Fibroblast of skin of left quadriceps (primary cell): ENCODE measurements at regions not wholly inside any gene's neighbourhood (a gene's known extent, or its start where the extent isn't known, plus 50 kb on each side); places are given as distances from the start of the nearest gene placed in this dataset.

ENCODE experiments used
- DNase-seq, 2 experiments: peaks; one replicate each; pipeline ENCODE4 v3.0.0-alpha.2; 2013; ENCODE audit warnings: low read depth in 2 of 2

DNA sequence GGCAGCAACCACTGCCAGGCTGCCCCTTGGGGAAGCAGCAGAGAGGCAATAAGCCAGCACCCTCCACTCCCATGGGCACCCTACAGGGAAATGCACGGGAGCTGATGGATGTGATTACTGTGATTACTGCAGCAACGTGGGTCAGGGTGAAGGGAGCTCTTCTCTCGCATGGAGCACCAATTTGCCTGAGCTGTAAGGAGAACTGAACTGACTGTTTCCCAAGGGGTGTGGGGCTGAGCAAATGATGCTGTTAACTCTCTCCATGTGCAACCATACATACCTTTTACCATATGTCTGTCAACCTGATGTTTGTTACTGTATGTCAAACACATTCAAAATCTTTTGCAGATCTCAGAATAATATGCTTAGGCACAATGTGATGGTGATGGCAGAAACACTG, 680.6 kb downstream of the SQOR start:
- DNase-seq, result no peak

DNA sequence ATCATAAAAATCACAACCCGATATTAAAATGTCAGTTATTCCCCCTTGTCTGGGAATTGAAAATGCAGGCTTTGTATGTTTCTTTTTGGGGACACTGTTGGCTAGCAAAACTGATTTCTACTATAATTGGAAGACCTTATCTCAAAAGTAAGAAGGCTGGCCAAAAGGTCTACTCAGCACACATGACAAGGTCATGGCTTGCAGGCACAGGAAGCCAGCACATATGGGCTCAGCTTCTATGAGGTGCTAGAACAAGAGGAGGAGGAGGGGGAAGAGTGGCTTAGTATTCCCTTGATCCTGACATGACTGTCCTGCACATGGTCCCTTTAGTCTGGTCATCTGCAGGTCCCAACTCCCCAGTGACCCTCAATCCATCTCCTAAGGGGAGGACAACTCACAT, 681.2 kb downstream of the SQOR start:
- DNase-seq, result no peak

DNA sequence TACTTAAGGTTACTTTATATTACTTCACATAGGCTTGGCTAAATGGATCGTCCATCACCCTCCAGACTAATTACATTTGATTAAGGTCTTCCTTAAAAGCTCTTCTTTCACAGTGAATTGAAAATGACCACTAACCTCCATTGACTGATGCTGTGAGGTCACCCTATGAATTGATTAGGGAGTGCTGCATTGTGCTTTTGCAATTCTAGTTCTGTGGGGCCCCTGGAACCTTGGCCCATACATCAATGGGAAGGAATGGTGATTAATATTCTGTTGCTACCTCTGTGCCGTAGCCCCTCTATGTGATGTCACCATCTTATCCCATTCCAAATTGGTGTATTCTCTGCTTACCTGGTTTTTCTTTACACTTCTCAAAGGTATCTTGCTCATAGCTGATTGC, 682.2 kb downstream of the SQOR start:
- no peak for DNase-seq

DNA sequence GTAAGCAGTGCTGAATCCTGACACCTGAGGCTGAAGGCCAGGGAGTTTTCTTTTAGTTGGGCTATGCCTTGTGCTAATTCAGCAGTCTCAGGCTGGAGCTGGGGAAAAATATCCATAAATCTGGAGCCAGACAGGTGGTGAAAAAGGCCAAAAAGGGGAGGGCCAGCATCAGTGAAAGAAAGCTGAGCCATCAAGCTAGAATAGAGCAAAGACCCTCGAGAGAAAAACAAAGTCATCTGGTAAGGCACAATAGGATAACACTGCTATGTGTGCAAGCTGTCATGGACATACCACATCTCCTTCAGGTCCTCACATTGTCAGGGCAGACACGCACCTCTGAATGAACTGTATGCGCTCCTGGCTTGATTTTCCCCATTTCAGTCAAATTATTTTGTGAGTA, 687.9 kb downstream of the SQOR start:
- DNase-seq, result no peak

DNA sequence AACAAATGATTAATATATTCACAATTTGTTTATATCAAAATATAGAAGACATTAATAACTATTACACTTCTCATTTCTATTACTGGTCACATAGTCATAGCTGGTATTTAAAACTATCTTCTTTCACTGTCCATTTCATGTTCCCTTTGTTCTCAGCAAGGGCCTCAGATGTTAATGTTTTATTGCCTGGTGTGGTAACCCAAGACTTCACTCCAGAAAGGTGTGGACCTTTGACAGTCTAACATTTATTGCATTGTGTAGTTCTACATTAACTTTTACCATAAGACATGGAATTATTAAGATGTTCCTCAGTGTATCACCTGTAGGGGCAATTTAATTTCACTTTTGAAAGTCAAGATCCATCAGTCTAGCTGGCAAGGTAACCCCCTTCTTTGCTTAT, 691.3 kb downstream of the SQOR start:
- DNase-seq, result no peak

DNA sequence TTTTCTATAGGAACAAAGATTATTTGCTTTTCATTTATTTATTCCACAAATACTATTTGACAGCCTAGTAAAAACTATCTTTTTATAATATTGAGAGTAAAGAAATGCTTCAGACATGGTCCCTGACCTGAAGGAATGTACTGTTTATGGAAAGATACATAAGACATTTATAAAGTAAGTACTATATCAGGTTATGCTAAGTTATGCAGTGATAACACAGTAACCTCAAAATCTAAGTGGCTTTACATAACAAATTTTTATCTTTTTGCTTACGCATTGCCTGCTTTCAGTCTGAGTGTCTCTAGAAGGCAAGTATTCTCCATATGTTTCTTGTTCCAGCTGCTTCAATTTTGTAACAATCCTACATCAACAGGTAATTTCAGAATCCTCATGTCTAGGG, 694.0 kb downstream of the SQOR start:
- no peak for DNase-seq

DNA sequence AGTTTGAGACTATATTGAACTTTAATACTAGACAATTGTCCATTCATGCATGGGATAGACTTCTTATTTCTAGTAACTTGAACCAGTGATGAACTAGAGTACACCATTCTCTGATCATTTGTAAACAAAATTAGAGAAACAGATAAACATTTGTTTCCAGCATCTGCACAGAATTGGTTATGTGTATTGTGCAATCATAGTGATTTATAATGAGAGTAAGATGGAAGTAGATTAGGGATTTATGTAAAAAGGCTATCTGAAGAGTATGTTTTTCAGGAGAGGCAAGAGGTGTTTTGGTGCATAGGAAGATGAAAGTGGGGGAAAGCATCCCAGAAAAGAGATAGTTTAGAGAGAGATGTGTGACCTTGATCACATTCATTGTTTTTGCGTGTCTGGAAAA, 695.0 kb downstream of the SQOR start:
- DNase-seq, result no peak

DNA sequence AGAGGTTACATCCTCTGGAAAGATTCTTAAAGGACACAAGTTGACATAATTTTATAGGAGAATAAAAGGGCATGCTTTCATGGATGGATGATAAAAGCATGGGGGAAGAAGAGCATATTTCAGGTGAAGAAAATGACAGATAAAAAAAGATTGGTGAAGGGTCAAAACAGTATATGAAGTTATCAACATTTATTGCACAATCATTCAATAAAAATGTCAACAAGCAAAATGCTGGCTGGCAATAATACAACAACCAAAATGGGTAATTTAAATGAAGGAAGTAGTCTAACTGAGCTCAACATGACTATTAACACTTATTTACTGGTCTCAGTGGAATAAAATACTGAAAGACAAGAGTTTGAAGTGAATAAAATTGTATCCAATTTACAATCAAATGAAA, 696.7 kb downstream of the SQOR start:
- no peak for DNase-seq

DNA sequence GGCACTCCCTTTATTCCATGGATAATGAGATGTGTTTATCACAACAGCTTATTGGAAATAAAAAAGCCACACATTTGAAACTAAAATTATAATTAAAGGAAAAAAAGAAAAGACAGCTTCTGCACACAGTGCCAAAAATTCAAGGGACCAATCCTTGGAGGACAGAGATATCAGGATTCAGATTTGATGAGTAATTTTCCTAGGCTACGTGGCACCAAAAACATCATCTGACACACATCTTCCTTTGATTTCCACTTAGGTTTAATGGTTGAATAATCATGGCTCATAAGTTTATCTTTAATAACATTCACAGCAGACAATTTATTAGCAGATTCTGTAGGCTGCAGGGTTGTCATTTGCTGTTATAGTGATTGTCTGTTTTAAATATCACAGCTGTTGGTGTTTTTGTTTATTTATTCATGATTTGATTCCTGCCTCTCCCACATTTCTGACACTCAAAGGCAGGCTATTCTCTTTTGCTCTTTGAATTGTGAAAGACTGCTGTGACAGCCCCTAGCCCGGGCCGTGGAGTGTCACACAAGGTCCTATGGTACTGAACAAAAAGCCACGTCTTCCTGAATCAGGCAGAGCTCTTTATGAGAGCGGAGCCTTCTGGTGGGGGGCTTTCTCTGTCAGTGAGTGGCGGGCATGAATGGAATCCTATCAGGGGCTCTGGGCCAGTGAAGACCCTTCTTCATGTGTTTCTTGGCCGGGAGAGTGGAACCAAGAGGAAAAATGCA, 708.5 kb downstream of the SQOR start:
- DNase-seq, result no peak

DNA sequence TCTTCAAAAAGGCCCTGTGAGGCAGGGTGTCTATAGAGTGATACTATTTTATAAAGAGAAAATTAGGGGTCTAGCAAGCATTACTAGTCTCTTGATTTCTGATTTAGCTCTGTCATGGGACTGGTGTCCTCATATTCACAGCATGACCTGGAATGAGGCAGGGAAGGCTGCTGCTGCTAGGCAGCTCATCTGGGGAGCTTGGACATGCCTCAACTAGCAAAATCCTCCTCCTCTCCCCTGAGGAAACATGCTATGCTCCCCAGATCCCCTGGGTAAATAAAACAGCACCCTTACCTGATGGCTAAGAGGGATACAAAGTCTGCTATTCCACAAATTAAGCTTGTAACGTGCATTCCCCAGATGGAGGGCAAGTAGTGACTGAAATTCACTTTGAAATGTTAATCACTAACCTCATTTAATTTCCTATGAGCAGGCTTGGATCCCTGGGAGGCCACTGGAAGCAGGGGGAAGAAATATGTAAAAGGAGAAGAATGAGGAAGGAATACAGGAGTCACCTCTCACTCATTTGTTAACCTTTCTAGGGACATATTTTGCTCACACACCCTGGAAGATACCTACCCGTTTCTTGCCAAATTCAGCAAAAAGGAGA, 709.4 kb downstream of the SQOR start:
- DNase-seq, result no peak

DNA sequence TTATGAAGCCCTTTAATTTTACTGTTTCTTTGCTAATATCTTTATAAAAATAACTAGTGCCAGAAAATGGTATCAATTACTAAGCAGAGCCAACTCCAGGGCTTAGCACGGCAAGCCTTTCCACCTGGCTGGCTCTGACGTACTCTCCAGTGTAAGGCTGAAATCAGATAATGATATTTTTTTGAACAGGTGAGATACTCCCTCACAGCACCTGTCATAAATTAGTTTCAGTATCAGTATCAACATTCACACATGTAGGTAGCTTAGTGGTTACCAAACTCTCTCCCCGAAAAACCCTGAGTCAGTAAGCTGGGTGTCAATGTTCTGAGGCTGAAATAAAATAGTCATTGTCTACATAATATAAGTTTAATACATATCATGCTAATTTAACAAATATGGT, 710.1 kb downstream of the SQOR start:
- DNase-seq, result no peak

DNA sequence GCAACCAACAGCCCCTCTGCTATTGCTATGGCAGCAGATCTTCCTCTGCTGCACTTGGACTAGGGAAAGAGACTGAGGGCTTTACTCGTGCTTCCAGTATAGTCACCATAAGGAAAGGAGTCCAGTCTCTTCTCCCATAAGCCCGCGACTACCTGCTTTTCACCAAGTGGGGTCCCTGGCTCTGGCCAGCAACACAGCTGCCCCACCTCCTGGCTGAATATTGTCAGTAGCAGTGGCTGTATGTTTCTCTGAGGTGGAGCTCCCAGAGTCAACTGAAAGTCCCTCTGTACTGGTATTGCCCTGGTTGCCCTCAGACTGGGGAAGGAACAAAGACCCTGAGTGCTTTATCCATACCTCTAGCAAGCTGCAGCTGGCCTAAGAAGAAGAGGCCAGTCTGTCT, 719.6 kb downstream of the SQOR start:
- DNase-seq, result no peak

DNA sequence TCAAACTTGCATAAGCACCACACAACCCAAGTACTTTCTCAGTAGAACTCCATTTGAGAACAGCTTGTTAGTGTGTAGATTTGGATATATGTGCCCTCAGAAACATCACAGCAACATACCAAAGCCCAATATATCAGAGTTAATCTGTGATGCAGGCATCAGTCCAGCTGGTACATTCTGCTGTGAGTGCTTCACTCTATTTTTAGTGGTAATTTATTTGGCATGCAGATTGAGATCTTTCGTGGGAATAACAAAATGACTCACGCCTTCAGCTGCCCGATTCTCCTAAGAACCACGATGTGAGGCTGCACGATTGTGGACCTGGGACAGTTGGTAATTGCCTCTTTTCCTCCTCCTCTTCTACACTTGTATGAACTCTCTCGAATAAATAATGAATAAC, 730.7 kb downstream of the SQOR start:
- peak; percentile 47 to 49 for DNase-seq

DNA sequence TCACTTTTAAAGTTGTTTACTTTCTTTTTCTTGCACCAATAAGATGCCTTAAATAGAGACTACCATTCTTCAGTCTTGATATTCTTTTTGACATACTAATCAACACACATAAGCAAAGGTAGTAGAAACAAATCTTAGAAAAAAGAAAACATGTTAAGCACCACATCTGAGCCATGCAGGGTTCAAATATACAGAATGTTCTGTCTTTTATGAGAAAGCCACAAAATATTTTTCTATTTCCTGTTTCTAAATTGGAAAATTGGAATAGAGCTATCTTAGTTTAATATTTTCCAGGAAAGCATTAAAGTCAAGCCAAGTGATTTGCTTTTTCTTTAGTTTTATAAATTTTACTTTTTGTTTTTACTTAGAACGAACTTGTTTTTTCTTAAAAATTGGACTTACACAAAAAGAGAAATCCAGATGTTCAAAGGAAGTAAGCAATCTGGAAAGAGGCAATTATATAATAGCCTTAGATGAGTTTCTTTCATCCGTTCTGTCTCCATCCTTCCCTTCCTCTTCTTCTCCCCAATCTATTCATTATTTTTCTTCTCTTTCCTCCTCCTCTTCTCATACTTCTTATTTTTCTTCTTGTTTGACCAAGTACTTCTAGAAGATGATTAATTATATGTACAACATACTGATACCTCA, 731.7 kb downstream of the SQOR start:
- DNase-seq, result no peak

DNA sequence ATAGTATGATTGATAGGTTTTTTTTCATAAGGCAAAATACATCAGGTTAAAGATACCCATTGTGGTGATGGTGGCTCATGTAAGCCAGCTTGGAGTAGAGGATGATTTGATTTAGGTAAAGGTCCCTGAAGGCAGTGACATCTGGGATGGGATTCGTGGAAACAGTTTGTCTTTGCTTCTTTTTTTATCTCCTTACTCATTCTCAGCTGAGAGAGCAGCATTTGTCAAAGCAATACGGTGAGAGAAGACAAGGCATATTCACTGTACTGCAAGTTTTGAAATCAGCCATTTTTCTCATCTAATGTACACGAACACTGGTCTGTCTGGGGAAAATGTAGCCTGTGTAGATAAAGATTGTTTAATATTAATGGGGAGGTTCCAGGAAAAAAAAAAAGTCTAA, 749.1 kb downstream of the SQOR start:
- no peak for DNase-seq

DNA sequence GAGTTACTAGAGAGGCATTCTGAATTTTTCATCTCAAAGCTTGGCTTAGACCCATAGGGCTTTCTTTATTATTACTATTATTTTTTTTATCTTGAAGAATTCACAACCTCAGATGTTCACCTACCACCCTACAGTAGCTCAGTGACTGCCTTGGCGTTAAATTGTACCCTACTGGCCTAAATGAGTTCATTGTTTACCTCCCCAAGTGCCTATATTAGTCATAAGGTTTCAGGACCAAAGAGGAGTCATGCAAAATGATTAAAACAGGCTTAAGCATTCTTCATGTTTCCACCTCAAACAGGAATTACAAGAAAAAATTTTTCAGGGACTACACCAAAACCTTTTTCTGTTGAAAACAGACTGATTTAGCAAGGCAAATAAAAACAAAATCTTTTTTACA, 751.5 kb downstream of the SQOR start:
- no peak for DNase-seq

DNA sequence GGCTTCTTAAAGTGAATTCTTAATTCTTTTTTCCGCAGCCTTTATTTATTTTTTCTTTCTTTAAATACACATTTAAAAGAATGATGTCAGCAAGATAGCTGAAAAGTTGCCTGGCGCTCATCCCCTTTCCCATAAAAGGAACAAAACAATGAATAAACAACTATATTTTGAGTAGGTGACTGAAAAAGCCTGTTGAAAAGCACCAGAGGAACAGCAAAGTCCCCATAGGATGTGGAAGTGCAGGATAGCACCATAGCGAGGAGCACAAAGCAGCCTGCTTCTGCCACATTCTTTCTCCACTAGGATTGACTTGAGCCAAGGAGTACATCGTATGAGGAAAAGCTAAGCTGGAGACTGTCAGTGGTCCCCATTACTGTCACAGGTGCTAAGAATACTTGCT, 754.9 kb downstream of the SQOR start:
- no peak for DNase-seq

DNA sequence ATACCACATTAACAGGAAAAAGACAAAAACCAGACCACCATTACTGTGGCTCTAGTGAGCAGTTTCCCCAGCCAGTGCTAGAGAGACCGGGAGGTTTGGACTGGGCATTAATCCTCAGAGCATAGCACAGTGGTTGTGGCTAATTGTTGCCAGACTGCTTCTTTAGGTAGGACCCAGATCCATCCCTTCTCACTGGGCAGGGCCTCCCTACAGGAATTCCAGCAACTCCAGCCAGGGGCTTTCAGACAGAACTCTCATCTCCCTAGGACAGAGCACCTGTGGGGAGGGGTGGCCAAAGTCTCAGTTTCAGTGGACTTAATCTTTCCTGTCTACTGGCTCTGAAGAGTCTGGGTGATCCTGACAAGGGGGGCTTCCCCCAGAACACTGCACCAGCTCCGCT, 759.6 kb downstream of the SQOR start:
- no peak for DNase-seq

DNA sequence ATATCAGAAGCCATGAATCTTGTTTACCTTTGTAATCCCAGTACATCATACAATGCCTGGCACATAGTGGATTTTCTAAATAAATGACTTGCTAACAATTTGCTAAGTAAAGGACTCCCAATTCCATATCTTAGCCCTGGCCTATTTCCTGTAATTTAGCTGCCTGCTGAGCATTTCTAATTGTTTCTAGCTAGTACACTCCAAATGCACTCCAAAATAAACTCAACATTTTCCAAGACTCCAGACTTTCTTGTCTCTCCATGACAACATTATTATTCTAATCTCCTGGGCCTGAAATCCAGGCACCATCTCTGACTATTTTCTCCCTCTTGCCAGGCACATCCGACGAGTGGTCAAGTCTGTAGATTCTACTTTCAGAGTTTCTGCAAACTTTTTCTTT, 773.5 kb downstream of the SQOR start:
- DNase-seq, result no peak

DNA sequence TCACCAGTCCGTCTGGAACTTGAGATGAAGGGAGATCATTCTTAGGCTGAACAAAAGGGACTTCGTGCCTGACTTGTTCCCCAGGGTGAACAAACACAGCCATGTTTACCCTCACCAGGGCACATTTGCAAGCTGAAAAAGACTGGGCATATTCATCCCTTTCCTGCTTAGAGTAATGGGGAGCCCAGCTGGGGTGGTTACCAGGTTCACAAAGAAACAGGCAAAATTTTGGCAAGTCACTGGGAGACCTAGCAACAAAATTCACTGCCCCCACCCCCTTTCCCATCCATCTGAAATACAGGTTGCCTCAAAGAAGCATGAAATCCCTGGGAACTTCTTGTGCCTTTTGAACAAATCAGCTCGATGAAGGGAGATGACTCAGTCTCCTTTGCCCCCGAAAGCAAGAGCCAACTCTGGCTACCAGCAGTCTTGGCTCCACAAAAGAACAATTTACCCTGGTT, 775.0 kb downstream of the SQOR start:
- no peak for DNase-seq

DNA sequence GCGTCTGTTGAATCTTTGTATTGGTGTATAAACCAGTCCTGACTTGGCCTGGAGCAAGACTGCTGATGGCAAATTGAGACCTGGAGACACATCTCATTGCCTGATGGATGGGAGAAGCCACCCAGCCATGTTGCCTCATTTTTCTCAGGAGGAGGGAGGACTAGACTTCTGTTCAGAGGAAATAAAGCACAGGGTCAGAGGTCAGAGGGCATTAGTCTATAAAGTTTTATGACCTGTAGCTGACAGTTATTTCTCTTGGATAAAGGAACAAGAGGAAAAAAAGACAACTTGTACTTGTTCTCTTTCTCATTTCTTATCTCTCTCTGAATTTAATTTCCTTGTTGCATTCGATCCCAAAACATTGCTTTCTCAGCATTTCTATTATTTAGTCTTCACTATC, 775.9 kb downstream of the SQOR start:
- no peak for DNase-seq

DNA sequence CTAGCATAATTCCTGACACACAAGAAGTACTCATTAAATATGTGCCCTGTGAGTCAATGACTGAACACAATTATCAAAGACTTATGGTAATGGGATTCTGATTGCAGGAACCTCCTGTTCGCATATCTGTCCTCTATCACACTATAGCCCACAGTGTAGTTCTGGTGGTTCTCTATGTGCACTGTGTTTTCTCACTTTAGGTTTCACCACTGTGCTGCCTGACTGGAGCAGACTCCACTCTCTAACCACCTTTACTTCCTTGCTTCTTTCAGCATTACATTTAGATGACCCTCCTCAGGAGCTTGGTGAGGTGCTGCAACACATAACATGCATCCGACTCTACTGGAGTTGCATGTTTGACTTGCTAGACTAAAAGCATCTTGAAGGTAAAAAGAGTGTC, 777.1 kb downstream of the SQOR start:
- DNase-seq, result no peak

DNA sequence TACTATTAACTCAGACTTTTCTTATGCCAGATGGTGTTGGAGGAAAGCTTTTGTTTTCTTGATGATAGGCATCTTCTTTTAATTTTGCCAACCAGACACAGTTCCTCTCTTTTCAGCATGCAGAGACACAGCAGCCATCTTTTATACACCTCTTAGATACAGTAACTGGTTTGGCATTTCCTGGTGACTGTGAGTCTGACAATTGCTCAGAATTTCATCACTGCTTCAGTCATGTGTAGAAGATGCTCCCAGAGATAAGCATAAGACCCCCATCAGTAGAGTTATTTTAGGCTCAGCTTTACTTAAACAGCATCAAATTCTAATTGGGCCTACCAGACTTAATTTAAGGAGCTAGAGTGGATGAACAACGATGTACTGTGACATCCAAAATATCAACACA, 779.0 kb downstream of the SQOR start:
- peak; percentile 77 to 80 for DNase-seq
